GM21390 (cell line): ENCODE measurements at regions not wholly inside any gene's neighbourhood (a gene's known extent, or its start where the extent isn't known, plus 50 kb on each side); places are given as distances from the start of the nearest gene placed in this dataset.

Source experiments
- ATAC-seq: cut with Tn5 transposase; IDR thresholded peaks from one replicate; pipeline ENCODE4 v1.9.1; 2021; ENCODE audit not compliant: unreplicated experiment

GRCh38 chr4:96093563-96093962 lies 253.7 kb downstream of the PDHA2 start:
- ATAC-seq: no peak

GRCh38 chr4:96094183-96094582 lies 254.3 kb downstream of the PDHA2 start:
- ATAC-seq: no peak

- no peak for ATAC-seq
Observed at GRCh38 chr4:96097040-96097607, 257.2 kb downstream of the PDHA2 start.

- no peak for ATAC-seq
Observed at GRCh38 chr4:96097693-96098092, 257.8 kb downstream of the PDHA2 start.

GRCh38 chr4:96099031-96099430 lies 259.1 kb downstream of the PDHA2 start:
- ATAC-seq: no peak

GRCh38 chr4:96102541-96103026 lies 262.7 kb downstream of the PDHA2 start:
- no peak for ATAC-seq

- no peak for ATAC-seq
Observed at GRCh38 chr4:96103086-96103485, 263.2 kb downstream of the PDHA2 start.

- no peak for ATAC-seq
Observed at GRCh38 chr4:96108146-96108545, 268.3 kb downstream of the PDHA2 start.

- no peak for ATAC-seq
Observed at GRCh38 chr4:96112631-96113030, 272.7 kb downstream of the PDHA2 start.

- no peak for ATAC-seq
Observed at GRCh38 chr4:96120206-96120605, 280.3 kb downstream of the PDHA2 start.

- ATAC-seq: no peak
Observed at GRCh38 chr4:96126227-96126626, 286.3 kb downstream of the PDHA2 start.

GRCh38 chr4:96131186-96131585 lies 291.3 kb downstream of the PDHA2 start:
- ATAC-seq: no peak

GRCh38 chr4:96134806-96135205 lies 294.9 kb downstream of the PDHA2 start:
- ATAC-seq: no peak

- no peak for ATAC-seq
Observed at GRCh38 chr4:96136056-96136455, 296.2 kb downstream of the PDHA2 start.

GRCh38 chr4:96139251-96139929 lies 299.5 kb downstream of the PDHA2 start:
- ATAC-seq: no peak

- no peak for ATAC-seq
Observed at GRCh38 chr4:96145601-96146000, 305.7 kb downstream of the PDHA2 start.

- ATAC-seq: no peak
Observed at GRCh38 chr4:96146686-96147085, 306.8 kb downstream of the PDHA2 start.

- no peak for ATAC-seq
Observed at GRCh38 chr4:96149894-96150293, 310.0 kb downstream of the PDHA2 start.

- no peak for ATAC-seq
Observed at GRCh38 chr4:96150466-96150865, 310.6 kb downstream of the PDHA2 start.

GRCh38 chr4:96152824-96153223 lies 312.9 kb downstream of the PDHA2 start:
- ATAC-seq: no peak

GRCh38 chr4:96154676-96155075 lies 314.8 kb downstream of the PDHA2 start:
- no peak for ATAC-seq

GRCh38 chr4:96162636-96163035 lies 322.7 kb downstream of the PDHA2 start:
- no peak for ATAC-seq

GRCh38 chr4:96164814-96165351 lies 325.0 kb downstream of the PDHA2 start:
- no peak for ATAC-seq
